WTC11 (cell line): ENCODE measurements at regions not wholly inside any gene's neighbourhood (a gene's known extent, or its start where the extent isn't known, plus 50 kb on each side); places are given as distances from the start of the nearest gene placed in this dataset.

Source experiments
- ESRRA ChIP-seq: sonication (generic); formaldehyde crosslinking; IDR thresholded peaks from 2 replicates; pipeline ENCODE4 v1.8.1; 2022; ENCODE audit warnings: mild to moderate bottlenecking, missing genetic modification reagents, borderline replicate concordance
- FOXP1 ChIP-seq: sonication (generic); formaldehyde crosslinking; IDR thresholded peaks from 2 replicates; pipeline ENCODE4 v1.8.0; 2022; ENCODE audit warnings: missing genetic modification reagents, mild to moderate bottlenecking, moderate library complexity, borderline replicate concordance
- NR3C1 ChIP-seq: sonication (generic); formaldehyde crosslinking; conservative IDR thresholded peaks from 2 replicates; pipeline ENCODE4 v1.8.1; 2023; ENCODE audit warnings: low read depth, mild to moderate bottlenecking, missing genetic modification reagents
- SP1 ChIP-seq: sonication (generic); formaldehyde crosslinking; conservative IDR thresholded peaks from 2 replicates; pipeline ENCODE4 v1.8.1; 2022; ENCODE audit warnings: missing genetic modification reagents
- ZNF138 ChIP-seq: sonication (generic); formaldehyde crosslinking; conservative IDR thresholded peaks from 2 replicates; pipeline ENCODE4 v1.8.1; 2022; ENCODE audit warnings: mild to moderate bottlenecking, moderate library complexity, missing genetic modification reagents
- ZNF232 ChIP-seq: sonication (generic); formaldehyde crosslinking; IDR thresholded peaks from 2 replicates; pipeline ENCODE4 v1.8.0; 2022; ENCODE audit warnings: mild to moderate bottlenecking, missing genetic modification reagents
- TF ChIP-seq, protein P1 (sequence below): fragments of 200-600 bp; IDR thresholded peaks from 2 replicates; pipeline ENCODE4 v1.8.0; 2022; ENCODE audit warnings: antibody characterized with exemption
- TF ChIP-seq, protein P2 (sequence below): fragments of 250-450 bp; sonication (Bioruptor Pico); IDR thresholded peaks from 2 replicates; pipeline ENCODE4 v1.9.0; 2021; ENCODE audit warnings: moderate library complexity, mild to moderate bottlenecking, inconsistent platforms, borderline replicate concordance
- TF ChIP-seq, protein P3 (sequence below): sonication (generic); formaldehyde crosslinking; IDR thresholded peaks from 2 replicates; pipeline ENCODE4 v1.8.1; 2023; ENCODE audit warnings: mild to moderate bottlenecking, moderate library complexity, missing genetic modification reagents

DNA sequence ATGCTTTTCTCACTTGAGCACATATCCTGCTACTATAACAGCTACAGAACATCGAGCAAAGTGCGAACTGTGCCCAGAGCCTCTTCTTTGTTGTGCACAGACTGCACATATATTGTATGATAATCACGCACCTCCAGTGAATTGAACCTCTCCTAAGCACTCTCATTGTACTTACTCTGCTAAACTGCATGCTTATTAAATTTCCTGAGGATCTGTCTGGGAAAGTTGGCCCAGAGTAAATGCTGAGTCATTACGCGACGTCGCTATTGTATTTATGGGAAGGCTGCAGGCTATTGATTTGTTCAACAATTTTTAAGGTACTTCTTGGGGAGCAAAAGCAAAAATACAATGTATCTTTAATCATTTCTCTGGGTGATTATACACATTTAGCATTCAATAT is 399.6 kb upstream of the DSEL start:
- TF ChIP-seq, protein P1, sequence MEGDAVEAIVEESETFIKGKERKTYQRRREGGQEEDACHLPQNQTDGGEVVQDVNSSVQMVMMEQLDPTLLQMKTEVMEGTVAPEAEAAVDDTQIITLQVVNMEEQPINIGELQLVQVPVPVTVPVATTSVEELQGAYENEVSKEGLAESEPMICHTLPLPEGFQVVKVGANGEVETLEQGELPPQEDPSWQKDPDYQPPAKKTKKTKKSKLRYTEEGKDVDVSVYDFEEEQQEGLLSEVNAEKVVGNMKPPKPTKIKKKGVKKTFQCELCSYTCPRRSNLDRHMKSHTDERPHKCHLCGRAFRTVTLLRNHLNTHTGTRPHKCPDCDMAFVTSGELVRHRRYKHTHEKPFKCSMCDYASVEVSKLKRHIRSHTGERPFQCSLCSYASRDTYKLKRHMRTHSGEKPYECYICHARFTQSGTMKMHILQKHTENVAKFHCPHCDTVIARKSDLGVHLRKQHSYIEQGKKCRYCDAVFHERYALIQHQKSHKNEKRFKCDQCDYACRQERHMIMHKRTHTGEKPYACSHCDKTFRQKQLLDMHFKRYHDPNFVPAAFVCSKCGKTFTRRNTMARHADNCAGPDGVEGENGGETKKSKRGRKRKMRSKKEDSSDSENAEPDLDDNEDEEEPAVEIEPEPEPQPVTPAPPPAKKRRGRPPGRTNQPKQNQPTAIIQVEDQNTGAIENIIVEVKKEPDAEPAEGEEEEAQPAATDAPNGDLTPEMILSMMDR = no peak
- no peak for TF ChIP-seq ESRRA (CRISPR knock-in tag)
- TF ChIP-seq ZNF138 = no peak
- no peak for TF ChIP-seq NR3C1
- TF ChIP-seq, protein P2, sequence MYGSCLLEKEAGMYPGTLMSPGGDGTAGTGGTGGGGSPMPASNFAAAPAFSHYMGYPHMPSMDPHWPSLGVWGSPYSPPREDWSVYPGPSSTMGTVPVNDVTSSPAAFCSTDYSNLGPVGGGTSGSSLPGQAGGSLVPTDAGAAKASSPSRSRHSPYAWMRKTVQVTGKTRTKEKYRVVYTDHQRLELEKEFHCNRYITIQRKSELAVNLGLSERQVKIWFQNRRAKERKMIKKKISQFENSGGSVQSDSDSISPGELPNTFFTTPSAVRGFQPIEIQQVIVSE (CRISPR knock-in tag) = no peak
- no peak for TF ChIP-seq FOXP1
- TF ChIP-seq, protein P3, sequence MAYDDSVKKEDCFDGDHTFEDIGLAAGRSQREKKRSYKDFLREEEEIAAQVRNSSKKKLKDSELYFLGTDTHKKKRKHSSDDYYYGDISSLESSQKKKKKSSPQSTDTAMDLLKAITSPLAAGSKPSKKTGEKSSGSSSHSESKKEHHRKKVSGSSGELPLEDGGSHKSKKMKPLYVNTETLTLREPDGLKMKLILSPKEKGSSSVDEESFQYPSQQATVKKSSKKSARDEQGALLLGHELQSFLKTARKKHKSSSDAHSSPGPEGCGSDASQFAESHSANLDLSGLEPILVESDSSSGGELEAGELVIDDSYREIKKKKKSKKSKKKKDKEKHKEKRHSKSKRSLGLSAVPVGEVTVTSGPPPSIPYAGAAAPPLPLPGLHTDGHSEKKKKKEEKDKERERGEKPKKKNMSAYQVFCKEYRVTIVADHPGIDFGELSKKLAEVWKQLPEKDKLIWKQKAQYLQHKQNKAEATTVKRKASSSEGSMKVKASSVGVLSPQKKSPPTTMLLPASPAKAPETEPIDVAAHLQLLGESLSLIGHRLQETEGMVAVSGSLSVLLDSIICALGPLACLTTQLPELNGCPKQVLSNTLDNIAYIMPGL (CRISPR knock-in tag) = no peak
- TF ChIP-seq SP1 (CRISPR knock-in tag) = no peak
- no peak for TF ChIP-seq ZNF232 (CRISPR knock-in tag)
